GM18511 (cell line): ENCODE measurements at regions not wholly inside any gene's neighbourhood (a gene's known extent, or its start where the extent isn't known, plus 50 kb on each side); places are given as distances from the start of the nearest gene placed in this dataset.
"Not testable (repeated sequence)": the region's sequence is repeated elsewhere in the genome, so short reads cannot be mapped to it uniquely, and the experiment has no call there.

Source experiments
- ATAC-seq: cut with Tn5 transposase; IDR thresholded peaks from one replicate; pipeline ENCODE4 v1.9.1; 2021; ENCODE audit warnings: mild to moderate bottlenecking, moderate library complexity; ENCODE audit not compliant: unreplicated experiment

DNA sequence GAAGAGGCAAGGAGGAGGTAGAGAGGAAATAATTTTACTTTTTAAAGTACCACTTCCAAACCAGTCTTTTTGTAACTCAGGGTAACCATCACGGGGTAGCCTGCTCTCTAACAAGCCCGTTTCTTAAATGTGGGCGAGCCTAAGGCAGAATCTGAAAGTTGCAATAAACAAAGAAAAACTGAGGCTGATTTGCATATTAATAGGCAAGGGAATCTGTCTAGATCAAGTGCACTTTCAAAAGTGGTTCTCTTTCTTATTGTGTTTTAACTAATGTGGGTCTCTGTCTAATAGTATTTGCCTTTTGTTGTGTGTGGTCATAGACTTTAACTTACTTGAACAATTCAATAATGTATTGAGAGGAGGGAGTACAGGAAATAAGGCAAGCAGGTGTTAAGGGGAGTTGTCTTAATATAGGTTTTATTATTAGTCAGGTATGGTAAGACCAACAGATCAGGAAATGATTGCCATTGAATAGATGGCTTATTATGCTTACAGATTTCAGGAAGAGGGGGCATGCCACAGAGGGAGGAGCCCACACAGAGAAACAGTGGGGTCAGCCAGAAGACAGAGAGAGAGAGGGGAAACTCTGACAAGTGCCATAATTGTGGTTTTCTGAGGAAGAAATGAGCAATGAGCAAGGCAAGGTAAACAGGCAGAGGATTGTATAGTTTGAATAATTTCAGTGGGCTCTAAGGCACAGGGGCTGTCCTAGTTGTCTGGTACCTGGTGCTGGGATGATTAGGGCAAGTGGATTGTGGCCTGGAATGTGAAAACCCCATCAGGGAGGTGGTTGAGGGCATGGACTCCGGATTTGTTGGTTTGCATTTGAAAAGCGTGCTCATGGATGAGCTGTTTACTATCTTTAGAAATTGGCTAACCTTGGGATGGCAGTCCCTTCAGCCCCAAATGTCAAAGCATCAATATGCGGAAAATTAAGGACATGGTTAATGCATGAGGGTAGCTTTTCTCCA, 237.2 kb downstream of the TOX3 start:
- ATAC-seq, result no peak

DNA sequence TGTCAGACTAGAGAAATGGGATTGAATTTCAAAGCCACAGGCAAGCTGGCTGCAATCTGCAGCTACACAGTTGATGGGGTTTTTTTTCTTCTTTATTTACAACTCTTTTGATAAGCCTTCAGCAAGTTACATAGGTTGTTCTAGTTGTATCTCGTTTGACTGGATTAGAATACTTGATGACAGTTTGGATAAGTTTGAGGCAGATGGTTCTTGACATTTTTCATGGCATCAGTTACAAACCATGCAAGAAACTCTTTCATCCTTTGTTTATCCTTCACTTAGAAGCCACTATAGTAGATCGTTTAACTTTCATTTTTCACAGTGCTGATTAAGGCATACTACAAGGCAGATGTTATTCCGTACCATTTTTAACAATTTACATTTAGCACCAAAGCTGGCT, 238.9 kb downstream of the TOX3 start:
- no peak for ATAC-seq

DNA sequence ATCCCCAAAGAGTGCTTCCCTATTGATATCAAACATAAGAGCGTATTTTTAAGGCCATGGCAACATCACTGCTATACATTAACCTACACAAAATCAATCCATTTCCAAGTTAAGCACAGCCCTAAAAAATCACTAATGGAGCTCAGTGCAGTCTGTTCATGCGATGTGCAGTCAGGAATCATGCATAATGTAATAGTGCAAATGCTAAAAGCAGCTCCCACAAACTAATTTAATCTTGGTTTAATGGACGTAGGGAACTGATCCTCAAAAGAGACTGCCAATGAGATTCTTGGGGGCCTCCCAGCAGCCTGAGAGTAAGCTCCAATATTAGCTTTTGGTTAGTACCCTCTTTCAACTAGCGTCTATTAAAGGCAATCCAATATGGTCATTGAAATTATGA, 245.9 kb downstream of the TOX3 start:
- ATAC-seq, result no peak

DNA sequence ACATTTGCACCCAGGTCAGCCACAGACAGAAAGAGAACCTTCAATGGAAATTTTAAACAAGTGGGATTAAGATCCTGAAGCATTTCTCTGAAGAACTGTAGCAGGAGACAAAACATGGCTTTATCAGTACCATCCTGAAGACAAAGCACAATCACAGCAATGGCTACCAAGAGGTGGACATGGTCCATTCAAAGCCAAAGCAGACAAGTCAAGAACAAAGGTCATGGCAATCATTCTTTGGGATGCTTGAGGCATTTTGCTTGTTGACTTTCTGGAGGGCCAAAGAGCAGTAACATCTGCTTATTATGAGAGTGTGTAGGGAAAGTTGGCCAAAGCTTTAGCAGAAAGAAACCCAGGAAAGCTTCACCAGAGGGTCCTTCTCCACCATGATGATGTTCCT, 248.2 kb downstream of the TOX3 start:
- no peak for ATAC-seq

DNA sequence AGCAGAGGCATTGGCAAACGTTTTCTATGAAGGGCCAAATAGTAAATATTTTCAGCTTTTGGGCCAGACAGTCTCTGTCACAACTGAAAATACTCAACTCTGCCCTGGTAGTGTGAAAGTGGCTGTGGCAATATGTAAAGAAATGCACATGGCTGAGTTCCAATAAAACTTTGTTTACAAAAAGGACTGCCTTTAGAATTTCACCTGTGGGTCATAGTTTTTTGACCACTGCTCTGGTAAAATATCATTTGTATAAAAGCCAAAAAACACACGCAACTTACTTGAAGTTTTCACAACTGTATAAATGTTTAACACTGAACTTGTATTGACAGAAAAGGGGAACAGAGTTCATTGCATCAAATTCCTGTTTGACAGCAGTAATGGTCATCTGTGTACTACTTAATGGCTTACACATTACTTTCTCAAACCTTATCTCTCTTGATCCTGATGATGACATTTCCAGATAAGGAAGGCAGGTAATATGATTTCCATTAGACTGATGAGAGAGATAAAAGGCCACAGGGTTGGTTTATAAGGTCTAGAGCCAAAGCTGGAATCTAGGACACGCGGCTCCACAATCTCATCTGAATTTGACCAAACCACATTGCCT, 250.1 kb downstream of the TOX3 start:
- not testable (repeated sequence) for ATAC-seq

DNA sequence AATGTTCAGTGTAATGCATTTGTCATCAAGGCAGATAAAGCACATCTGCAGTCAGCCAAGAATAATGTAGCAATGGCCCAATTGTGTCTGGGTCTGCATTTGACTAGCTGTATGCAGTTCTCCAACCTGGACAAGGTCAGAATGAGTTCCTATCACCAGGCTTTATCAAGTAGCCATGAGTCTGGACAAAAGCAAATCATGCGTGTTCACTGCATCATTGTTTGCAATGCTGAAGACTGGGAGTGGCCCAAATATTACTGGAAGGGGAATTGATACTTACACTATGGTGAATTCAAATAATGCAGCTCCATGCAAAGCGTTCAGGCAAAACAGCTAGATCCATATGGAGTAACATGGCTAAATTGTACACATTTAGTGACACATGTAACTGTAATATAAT, 250.9 kb downstream of the TOX3 start:
- no peak for ATAC-seq

DNA sequence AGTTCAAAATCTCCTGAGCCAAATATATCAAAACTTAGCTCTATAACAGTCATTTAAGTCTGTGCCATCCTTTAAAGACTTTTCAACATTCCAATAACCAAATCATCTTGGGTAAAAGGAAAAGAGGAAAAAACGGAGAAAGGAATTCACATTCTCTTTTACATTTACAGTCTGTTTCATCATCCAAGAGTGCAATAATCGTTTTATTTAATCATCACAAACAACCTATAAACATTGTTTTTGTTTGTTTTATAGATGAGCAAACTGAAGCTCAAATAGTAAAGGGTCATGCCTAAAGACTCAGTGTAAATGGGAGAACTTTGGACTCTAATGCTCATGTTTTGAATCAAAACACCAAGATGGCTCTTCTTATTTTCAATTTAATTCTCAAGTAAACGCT, 252.3 kb downstream of the TOX3 start:
- no peak for ATAC-seq

DNA sequence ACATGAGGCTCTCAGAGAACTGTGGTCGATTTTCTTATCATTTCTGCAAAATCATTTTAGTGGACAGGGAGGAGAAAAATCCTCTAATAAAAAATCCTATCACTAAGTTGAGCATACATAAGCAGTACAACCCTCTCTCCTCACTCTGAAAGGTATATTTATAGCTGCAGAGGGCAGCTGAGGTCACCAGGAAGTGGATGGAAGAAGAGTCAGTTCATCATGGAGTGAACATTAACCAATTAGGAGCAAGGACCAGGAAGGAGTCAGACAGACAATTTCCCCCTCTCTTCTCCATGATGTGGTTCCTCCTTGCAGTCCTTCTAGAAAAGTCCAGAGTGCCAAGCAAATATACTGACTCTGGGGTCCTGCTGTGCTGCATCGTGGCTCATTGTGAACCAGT, 253.7 kb downstream of the TOX3 start:
- no peak for ATAC-seq

DNA sequence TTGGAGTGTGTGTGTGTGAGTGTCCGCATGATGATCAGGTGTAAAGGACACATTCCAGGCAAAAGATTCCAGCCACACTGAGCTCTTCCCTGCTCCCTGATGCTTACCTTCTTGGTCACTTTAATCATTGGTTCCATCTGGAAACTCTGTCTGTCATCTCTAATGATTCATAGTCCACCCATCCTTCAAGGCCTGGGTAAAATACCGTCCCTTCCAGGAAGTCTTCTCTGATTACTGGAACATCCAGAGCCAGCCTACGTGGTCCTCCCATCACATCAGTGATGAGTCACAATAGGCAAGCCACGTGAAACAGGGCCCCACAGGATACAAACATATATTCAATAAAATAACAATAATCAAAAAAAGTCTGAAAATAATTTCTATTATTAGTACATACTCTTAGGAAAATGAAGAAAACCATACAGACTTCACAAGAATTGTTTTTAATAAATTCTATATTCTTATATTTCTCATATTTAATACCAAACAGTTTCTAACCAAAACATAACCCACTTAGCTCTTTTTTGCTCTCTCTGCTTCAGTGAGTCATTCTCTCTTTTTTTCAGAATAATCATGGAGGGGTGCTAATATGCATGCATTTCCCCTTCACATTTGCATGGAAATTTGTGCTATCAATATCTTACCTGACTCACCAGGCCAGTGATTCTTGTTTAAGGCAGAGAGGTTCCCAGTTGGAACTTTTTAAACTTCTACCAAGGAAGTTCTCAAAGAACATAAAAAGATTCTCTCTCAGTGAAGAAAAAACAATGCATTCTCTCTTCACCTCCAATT, 263.2 kb downstream of the TOX3 start:
- ATAC-seq, result no peak

DNA sequence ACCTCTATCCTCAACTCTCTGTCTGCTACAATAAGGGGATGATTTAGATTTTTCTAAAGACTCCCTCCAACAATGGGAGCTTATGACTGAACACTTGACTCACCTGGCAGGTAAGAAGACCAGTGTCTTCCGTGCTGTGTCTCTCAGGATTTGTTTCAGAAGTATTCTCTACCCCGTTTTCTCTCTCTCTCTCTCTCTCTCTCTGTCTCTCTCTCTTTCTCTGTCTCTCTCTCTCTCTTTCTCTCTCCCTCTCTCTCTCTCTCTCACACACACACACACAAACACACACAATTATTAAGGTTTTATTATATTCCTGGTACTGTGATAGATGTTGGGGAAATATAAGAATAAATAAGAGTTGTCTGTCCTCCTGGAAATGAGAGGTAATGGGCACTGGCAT, 263.9 kb downstream of the TOX3 start:
- ATAC-seq, result no peak

DNA sequence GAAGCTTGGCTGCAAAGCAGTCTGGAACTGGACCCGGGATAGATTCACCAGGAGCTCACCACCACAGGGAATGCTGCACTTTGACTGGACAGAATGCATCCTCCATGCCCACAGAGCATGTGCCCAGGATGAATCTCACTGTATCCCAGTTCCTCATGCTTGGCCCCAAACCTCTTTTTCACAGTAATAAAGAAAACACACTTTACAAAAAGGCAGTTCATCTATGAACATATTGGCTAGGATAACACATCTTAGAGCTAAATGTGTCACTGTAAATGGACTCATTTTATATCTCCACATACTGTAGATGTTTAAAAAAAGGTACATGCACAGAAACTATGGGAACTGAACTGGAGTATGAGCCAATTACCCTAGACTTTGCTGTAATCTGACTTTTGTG, 266.9 kb downstream of the TOX3 start:
- ATAC-seq, result no peak

DNA sequence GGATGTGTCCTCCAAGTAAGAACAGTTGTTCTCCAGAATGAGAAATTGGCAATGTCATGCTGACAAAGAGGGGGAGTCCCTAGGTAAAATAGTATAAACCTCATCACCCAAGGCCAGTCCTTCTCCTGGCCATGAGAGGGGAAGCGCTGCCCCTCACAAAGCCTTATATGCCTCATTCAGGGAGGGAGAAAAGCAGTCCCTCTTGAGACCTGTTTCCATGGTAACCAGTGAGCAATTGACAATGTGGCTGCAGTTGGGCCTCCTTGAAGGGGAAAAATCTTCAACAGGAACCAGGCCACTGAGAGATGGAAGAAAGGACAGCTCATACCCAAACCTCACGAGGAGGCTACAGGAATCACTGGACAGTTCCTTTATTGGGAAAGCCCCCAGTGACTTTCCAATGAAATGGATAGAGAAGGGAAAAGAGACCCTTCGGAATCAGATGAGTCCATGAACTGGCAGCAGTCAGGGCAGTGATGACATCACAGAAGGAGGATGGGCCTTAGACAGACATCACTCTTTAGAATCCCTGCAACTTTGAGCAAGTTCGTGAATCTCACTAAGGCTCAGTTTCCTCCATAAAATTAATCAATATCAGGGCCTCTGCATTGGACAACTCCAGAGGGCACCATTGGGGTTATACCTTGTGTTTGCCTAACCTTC, 275.7 kb downstream of the TOX3 start:
- no peak for ATAC-seq

DNA sequence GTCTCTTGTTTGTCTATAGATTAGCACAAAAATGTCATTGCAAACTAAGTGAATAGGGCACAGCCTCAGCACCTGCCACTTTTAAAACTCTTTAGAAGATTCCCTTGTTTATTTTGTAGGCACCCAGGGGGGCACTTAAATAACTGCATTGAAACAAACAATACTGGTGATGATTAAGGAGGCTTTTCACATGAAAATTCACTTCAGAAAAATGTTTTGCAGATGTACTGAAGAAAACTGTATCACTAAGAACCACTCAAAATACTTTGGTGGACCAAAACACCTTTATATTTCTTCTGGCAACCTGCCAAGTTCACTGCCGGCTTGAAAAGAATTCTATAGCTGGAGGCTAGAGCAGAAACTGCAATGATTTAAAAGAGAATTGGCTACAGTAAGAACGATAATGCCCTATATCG, 281.5 kb downstream of the TOX3 start:
- ATAC-seq, result no peak

DNA sequence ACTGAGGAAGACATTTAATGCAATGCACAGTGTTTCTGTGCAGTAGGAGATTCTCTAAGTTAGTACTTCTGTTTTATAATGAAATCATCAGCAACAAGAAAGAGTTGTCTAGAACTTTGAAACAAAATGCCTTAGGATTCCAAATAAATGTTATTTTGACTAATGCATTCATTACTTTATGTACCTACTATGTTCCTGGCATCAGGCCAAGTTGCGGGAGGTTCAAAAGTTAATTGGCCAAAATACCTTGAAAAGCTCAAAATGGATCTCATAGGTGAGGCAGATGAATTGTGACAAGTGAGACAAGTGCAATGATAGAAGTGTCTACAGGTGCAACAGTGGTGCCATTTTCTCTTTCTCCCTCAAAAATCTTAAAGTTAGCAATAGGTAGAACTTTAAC, 289.4 kb downstream of the TOX3 start:
- ATAC-seq, result no peak

DNA sequence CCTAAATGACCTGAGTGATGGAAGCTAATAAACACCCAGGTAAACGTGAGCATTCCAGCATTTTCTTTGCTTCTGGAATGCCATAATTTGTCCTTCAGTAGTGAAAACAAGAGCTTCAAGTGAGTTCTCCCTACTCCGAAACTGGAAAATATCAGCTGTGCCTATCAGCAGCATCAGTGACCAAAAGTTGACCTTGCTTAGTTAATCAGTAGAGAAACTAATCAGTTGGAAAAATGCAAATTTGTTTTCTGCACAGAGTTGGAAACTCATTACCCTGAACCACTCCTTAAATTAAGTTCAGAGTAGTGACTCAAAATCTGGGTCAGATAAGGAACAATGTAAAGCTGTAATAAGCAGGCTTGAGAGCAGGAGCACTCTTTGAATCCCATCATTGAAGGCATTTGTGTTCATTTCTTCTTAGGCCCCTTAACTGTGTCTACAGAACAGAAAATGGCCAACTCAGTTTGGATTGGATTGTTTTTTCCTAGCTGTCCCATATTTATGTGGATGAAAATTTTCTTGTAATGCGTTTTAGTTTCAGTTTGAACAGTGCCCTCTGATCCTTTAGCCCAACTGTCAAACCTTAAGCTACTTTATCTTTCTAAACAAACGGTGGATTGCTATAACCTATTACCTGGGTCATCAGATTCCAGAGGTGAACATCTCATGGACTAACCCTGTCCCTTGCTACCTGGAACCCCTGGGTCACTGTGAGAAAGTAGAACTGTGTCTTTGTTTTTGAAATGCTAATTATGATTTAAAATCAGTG, 290.4 kb downstream of the TOX3 start:
- no peak for ATAC-seq

DNA sequence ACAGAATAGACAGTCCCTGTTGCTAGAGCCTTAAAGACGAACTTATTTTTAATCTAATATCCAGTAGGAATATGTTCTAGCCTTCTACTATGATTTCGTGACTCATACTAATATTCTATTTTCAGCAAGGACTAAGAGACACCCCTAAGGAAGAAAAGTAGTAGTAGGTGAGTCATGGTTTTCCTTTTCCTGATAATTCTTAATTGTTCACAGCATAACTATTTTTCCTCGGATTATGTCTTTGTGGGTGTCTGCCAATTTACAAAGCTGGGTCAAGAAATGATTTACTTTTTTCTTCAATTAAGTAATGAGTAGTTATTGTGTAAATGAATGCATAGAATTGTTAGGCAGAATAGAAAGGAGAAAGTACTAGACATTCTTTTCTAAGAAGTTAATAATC, 292.2 kb downstream of the TOX3 start:
- ATAC-seq, result no peak

DNA sequence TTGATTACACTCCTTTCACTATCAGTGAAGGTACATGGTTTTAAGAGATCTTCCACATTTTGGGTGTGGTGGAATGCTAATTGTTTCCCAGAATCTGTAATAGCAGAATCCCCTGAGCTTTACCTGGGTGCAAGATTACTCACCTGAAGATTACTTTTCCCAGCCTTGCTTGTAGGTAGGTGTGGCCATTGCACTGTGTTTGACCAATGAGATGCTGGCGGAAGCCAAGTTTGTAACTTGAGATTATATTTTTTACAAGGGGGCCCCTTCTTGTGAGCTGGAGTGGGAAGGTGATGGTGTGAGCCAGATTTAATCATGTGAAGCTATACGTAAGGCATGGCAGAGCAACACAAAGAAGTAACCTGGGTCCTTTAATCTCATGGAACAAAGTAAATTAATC, 294.3 kb downstream of the TOX3 start:
- ATAC-seq, result no peak

DNA sequence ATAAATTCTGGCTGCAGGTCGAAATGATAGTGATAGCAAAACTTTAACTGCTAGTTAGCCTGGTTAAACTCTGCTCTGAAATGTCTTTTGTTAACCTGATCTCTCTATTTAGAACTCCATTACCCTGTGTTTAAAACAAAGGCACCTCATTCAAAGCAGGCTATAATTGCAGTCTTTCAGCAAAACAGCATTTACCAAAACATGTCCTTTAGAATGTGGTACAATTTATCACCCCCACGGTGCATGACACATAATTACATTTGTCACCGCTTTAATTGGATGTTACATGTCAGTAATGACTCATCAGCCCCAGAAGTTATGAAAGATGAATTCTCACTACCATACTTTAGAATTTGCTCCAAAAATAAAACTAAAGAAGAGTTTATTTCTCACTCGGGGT, 295.4 kb downstream of the TOX3 start:
- ATAC-seq, result no peak

DNA sequence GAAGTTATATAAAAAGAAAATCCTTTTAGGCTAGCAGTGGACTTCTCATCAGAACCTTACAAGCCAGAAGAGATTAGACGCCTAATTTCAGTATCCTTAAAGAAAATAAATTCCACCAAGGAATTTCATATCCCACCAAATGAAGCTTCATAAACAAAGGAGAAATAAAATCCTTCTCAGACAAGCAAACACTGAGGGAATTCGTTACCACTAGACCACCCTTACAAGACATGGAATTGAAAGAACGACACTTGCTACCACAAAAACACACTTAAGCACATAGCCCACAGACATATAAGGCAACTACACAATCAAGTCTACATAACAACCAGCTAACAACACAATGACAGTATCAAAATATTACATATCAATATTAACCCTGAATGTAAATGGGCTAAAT, 299.2 kb downstream of the TOX3 start:
- no peak for ATAC-seq

DNA sequence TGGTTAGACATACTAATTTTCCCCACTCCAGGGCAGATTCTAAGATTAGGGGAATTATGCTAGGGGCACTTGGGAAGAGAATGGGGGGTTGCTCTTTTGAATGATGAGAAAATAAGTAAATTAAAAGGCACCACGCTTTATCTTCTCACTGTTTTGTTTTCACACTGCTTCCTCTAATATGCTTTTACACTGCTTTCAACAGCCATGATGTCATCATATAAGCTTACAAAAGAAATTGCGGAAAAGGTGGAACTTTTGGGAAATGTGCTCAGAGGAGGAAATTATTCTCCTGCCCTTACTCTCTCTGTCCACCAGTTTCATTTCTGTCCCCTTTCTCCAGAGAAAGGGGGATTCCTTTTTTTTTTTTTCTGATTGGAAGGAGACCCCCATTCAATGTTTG, 308.2 kb downstream of the TOX3 start:
- ATAC-seq, result no peak
